Umbilical cord (tissue), 1 donor: ENCODE measurements at regions not wholly inside any gene's neighbourhood (a gene's known extent, or its start where the extent isn't known, plus 50 kb on each side); places are given as distances from the start of the nearest gene placed in this dataset.
"Not testable (repeated sequence)": the region's sequence is repeated elsewhere in the genome, so short reads cannot be mapped to it uniquely, and the experiment has no call there.

ENCODE experiments used
- DNase-seq: peaks from one replicate; pipeline ENCODE4 v3.0.0-alpha.2; 2015; ENCODE audit warnings: low spot score

- no peak for DNase-seq
Measured at GRCh38 chr5:42074353-42074752, 149.3 kb downstream of the FBXO4 start.

- no peak for DNase-seq
Measured at GRCh38 chr5:42089705-42090104, 164.6 kb downstream of the FBXO4 start.

GRCh38 chr5:42090162-42090561 lies 165.1 kb downstream of the FBXO4 start:
- DNase-seq = no peak

- DNase-seq = not testable (repeated sequence)
Measured at GRCh38 chr5:42099846-42100245, 174.8 kb downstream of the FBXO4 start.

- DNase-seq = no peak
Measured at GRCh38 chr5:42108468-42108867, 183.4 kb downstream of the FBXO4 start.

- DNase-seq = no peak
Measured at GRCh38 chr5:42109006-42109572, 184.0 kb downstream of the FBXO4 start.

GRCh38 chr5:42115721-42116120 lies 190.6 kb downstream of the FBXO4 start:
- DNase-seq = not testable (repeated sequence)

GRCh38 chr5:42120070-42120469 lies 195.0 kb downstream of the FBXO4 start:
- no peak for DNase-seq

GRCh38 chr5:42121401-42121800 lies 196.3 kb downstream of the FBXO4 start:
- no peak for DNase-seq

GRCh38 chr5:42131081-42131480 lies 206.0 kb downstream of the FBXO4 start:
- DNase-seq = no peak

- DNase-seq = no peak
Measured at GRCh38 chr5:42143361-42143760, 218.3 kb downstream of the FBXO4 start.

GRCh38 chr5:42148813-42149212 lies 223.7 kb downstream of the FBXO4 start:
- DNase-seq = no peak

- DNase-seq = no peak
Measured at GRCh38 chr5:42157215-42157614, 232.1 kb downstream of the FBXO4 start.

GRCh38 chr5:42163083-42163482 lies 238.0 kb downstream of the FBXO4 start:
- DNase-seq = no peak

- DNase-seq = no peak
Measured at GRCh38 chr5:42168091-42168670, 243.1 kb downstream of the FBXO4 start.

GRCh38 chr5:42176118-42176517 lies 247.1 kb upstream of the GHR start:
- DNase-seq = not testable (repeated sequence)

GRCh38 chr5:42179843-42180242 lies 243.4 kb upstream of the GHR start:
- not testable (repeated sequence) for DNase-seq

GRCh38 chr5:42216904-42217303 lies 206.3 kb upstream of the GHR start:
- DNase-seq = no peak

GRCh38 chr5:42217791-42218190 lies 205.4 kb upstream of the GHR start:
- no peak for DNase-seq

- no peak for DNase-seq
Measured at GRCh38 chr5:42225009-42225408, 198.2 kb upstream of the GHR start.

- no peak for DNase-seq
Measured at GRCh38 chr5:42228279-42228678, 195.0 kb upstream of the GHR start.

GRCh38 chr5:42230839-42231238 lies 192.4 kb upstream of the GHR start:
- DNase-seq = no peak

- no peak for DNase-seq
Measured at GRCh38 chr5:42235241-42235640, 188.0 kb upstream of the GHR start.

- DNase-seq = no peak
Measured at GRCh38 chr5:42235837-42236236, 187.4 kb upstream of the GHR start.
